ENCODE measurements at regions not wholly inside any gene's neighbourhood (a gene's known extent, or its start where the extent isn't known, plus 50 kb on each side); places are given as distances from the start of the nearest gene placed in this dataset.

DNA sequence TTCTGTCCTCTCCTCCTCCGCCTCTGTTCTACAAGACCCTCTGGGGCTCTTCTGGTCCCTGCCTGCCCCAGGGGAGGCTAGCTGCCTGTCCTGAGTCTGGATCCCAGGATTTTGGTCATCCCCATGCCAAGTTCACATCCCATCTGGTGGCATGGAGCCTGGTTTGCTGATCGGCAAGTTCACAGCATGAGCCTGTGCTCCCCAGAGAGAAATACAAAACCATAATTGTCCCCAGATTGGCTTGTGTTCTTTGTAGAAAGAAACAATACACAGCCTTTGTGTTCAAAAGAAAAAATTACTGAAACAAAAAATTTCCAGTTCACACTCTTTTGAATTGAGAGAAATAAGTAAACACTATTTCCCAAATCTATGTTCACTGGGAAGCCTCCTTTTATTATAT, 149.4 kb upstream of the ZC3H12A start:
- TF ChIP-seq, protein P1, sequence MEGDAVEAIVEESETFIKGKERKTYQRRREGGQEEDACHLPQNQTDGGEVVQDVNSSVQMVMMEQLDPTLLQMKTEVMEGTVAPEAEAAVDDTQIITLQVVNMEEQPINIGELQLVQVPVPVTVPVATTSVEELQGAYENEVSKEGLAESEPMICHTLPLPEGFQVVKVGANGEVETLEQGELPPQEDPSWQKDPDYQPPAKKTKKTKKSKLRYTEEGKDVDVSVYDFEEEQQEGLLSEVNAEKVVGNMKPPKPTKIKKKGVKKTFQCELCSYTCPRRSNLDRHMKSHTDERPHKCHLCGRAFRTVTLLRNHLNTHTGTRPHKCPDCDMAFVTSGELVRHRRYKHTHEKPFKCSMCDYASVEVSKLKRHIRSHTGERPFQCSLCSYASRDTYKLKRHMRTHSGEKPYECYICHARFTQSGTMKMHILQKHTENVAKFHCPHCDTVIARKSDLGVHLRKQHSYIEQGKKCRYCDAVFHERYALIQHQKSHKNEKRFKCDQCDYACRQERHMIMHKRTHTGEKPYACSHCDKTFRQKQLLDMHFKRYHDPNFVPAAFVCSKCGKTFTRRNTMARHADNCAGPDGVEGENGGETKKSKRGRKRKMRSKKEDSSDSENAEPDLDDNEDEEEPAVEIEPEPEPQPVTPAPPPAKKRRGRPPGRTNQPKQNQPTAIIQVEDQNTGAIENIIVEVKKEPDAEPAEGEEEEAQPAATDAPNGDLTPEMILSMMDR (conservative IDR thresholded peaks at IDR 0.05): no peak
- Mint-ChIP-seq H3K27ac (no peak overlapping the region), H3K36me3 (ENCODE audit: insufficient read depth in 1 of 3, low read depth in 3 of 3) (no peaks in the 10 kb centered on the region), H3K27me3 (ENCODE audit: low read depth) (peaks cover 2% of the 10 kb centered on the region; the same call in 1 of the 2 replicates), H3K4me1 (peaks cover 11 to 25% of the 10 kb centered on the region in 2 experiments), H3K4me3 (no peak overlapping the region), H3K9me3 (no peaks in the 10 kb centered on the region; a peak in 1 of 5 replicates)
- Histone ChIP-seq H3K4me2 (ENCODE audit: insufficient read depth, insufficient read length, low read length) (no peak overlapping the region), H3K56ac (ENCODE audit: insufficient read length, low read depth, low read length) (no peak overlapping the region), H3K4ac (ENCODE audit: low read depth, low read length) (no peak overlapping the region), H2AFZ (ENCODE audit: low read length) (no peak overlapping the region), H3K9me3 (ENCODE audit: control insufficient read depth, low read depth, low read length) (no peaks in the 10 kb centered on the region), H2BK12ac (ENCODE audit: insufficient read length, low read depth, low read length) (no peak overlapping the region), H4K20me1 (ENCODE audit: control insufficient read depth, insufficient read depth, insufficient read length) (no peaks in the 10 kb centered on the region), H3K18ac (ENCODE audit: insufficient read length, low read depth, low read length) (no peak overlapping the region), H3K23ac (ENCODE audit: insufficient read length, low read depth, low read length) (no peak overlapping the region), H3K79me1 (ENCODE audit: insufficient read depth, low read depth, low read length, poor library complexity, severe bottlenecking) (no peaks in the 10 kb centered on the region), H4K5ac (ENCODE audit: insufficient read length, low read depth, low read length) (no peak overlapping the region), H4K91ac (ENCODE audit: insufficient read length, low read depth, low read length) (no peak overlapping the region), H3K27me3 (ENCODE audit: insufficient read depth, low read length) (no peaks in the 10 kb centered on the region), H3K9ac (ENCODE audit: extremely low read depth, insufficient read length, low read length) (no peak overlapping the region), H3K27ac (ENCODE audit: insufficient read length, low read depth, low read length) (no peak overlapping the region), H3K4me1 (ENCODE audit: insufficient read depth, low read length) (no peaks in the 10 kb centered on the region), H2BK15ac (ENCODE audit: low read depth, low read length) (no peak overlapping the region), H2BK120ac (ENCODE audit: low read depth, low read length, poor library complexity, severe bottlenecking) (no peak overlapping the region), H3K79me2 (ENCODE audit: insufficient read depth, low read length) (no peaks in the 10 kb centered on the region), H2BK20ac (ENCODE audit: low read depth, low read length, poor library complexity, severe bottlenecking) (no peak overlapping the region), H4K8ac (replicated peaks; ENCODE audit: insufficient read length, low read depth, low read length) (no peak overlapping the region), H2AK5ac (ENCODE audit: insufficient read length, low read length) (no peak overlapping the region), H3K23me2 (ENCODE audit: insufficient read length, low read depth, low read length, poor library complexity, severe bottlenecking) (no peaks in the 10 kb centered on the region), H2BK5ac (ENCODE audit: insufficient read length, low read length) (no peak overlapping the region), H3T11ph (ENCODE audit: low read length) (no peak overlapping the region), H3K14ac (ENCODE audit: insufficient read depth, low read length) (no peak overlapping the region)
- WGBS (ENCODE audit: extremely low coverage, insufficient read length, low lambda C conversion rate): no CpG with 5 or more reads among the region's 2 CpGs
- DNase-seq: no peak

All from H9 (cell line).